Panc1 (cell line): ENCODE measurements at regions not wholly inside any gene's neighbourhood (a gene's known extent, or its start where the extent isn't known, plus 50 kb on each side); places are given as distances from the start of the nearest gene placed in this dataset.

Source experiments
- ATAC-seq: fragments of 200-7000 bp; cut with Tn5 transposase; 2 replicates; pipeline ENCODE4 v1.9.1; 2020; ENCODE audit warnings: mild to moderate bottlenecking, moderate library complexity
- BruUV-seq: library from RNA; stranded (reverse); fragments of 400-500 nt; replicated peaks from 2 replicates; lab custom pipeline; 2021; lab: Mats Ljungman, UMichigan
- CTCF ChIA-PET: fragments of 300-600 bp; sonication (Branson Sonifier 250); formaldehyde crosslinking; loops from one replicate; lab custom pipeline; 2022; ENCODE audit warnings: antibody characterized with exemption; lab: Charles Lee
- POLR2A ChIA-PET: fragments of 300-600 bp; sonication (Branson Sonifier 250); formaldehyde crosslinking; loops from one replicate; lab custom pipeline; 2022; ENCODE audit warnings: antibody characterized with exemption; lab: Charles Lee
- DNase-seq: peaks from one replicate; pipeline ENCODE4 v3.0.0-alpha.2; 2010; ENCODE audit warnings: low read depth, low spot score
- H3K27ac ChIP-seq: 2 replicates; pipeline ENCODE4 v1.5.1; 2011; ENCODE audit warnings: mild to moderate bottlenecking, low read length, inconsistent platforms
- H3K27me3 ChIP-seq: fragments of 200-500 bp; sonication (Bioruptor generic); 2 replicates; pipeline ENCODE4 v1.6.0; 2014; ENCODE audit warnings: low read length, inconsistent platforms; ENCODE audit not compliant: control insufficient read depth, insufficient read depth
- H3K36me3 ChIP-seq: fragments of 200-500 bp; sonication (Bioruptor generic); 2 replicates; pipeline ENCODE4 v1.5.1; 2014; ENCODE audit warnings: inconsistent platforms, mild to moderate bottlenecking, low read length, moderate library complexity; ENCODE audit not compliant: control insufficient read depth, insufficient read depth
- H3K4me1 ChIP-seq: 2 replicates; pipeline ENCODE4 v1.5.1; 2011; ENCODE audit warnings: inconsistent platforms, mild to moderate bottlenecking, low read length, moderate library complexity; ENCODE audit not compliant: control insufficient read depth, insufficient read depth
- H3K4me3 ChIP-seq, 2 experiments: 2 replicates each; pipeline ENCODE4 v1.5.1; 2011 to 2012; ENCODE audit warnings: low read depth in 2 of 2, low read length in 2 of 2, mild to moderate bottlenecking in 2 of 2, inconsistent platforms in 1 of 2, moderate library complexity in 1 of 2
- H3K9me3 ChIP-seq: fragments of 200-500 bp; sonication (Bioruptor generic); 2 replicates; pipeline ENCODE4 v1.5.1; 2014; ENCODE audit warnings: low read depth, mild to moderate bottlenecking, inconsistent platforms, low read length, moderate library complexity; ENCODE audit not compliant: control insufficient read depth, insufficient read depth
- POLR2AphosphoS5 ChIP-seq: IDR thresholded peaks from 2 replicates; pipeline ENCODE4 v1.6.1; 2012; ENCODE audit warnings: mild to moderate bottlenecking, low read depth, low read length, moderate library complexity
- SIN3A ChIP-seq: IDR thresholded peaks from 2 replicates; pipeline ENCODE4 v1.6.1; 2012; ENCODE audit warnings: low read depth, mild to moderate bottlenecking, low read length, moderate library complexity, borderline replicate concordance; ENCODE audit not compliant: insufficient read depth
- TCF7L2 ChIP-seq: IDR thresholded peaks from 2 replicates; pipeline ENCODE4 v1.6.1; 2011; ENCODE audit warnings: mild to moderate bottlenecking, low read depth, low read length, inconsistent platforms
- in situ Hi-C: cut with HindIII; loops from 2 replicates; pipeline ENCODE4 v1.10.0; 2016; ENCODE audit warnings: low sequenced_read_pairs, low pct_unique_long_range_greater_than_20kb
- intact Hi-C: fragments of 100-400 bp; cut with micrococcal nuclease; formaldehyde crosslinking; loops from one replicate; pipeline ENCODE4 v1.10.0; 2022; ENCODE audit not compliant: unreplicated experiment
- TF ChIP-seq, protein P1 (sequence below), 2 experiments: IDR thresholded peaks; 2 replicates each; pipeline ENCODE4 v1.6.1; 2011 to 2012; ENCODE audit warnings: low read depth in 2 of 2, control low read depth in 1 of 2, low read length in 1 of 2, mild to moderate bottlenecking in 1 of 2, moderate library complexity in 1 of 2; ENCODE audit not compliant: insufficient read depth in 1 of 2
- TF ChIP-seq, protein P2 (sequence below): fragments of 450-650 bp; IDR thresholded peaks from 2 replicates; pipeline ENCODE4 v1.5.1; 2017; ENCODE audit warnings: mild to moderate bottlenecking

DNA sequence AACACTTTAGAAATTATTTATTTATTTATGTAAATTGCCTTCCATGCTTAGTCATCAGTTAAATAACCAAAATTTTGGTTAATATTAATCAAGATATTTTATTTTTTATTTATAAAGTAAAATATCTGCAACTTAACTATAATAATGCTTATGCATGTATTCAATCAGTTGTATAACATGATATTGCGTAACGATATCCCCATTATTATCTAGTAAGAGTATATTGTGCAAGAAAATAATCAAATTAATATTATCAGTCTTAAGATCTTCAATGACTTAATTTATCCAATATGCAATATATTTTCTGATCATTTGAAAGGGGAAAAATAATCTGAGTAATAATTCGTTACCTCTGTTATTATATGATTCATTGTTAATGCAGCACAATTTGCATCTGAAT is 596.7 kb downstream of the GABRG1 start:
- DNase-seq (no peak), ATAC-seq (no peak)
- no TSS peak for BruUV-seq
- H3K36me3 ChIP-seq, result no peaks in the 10 kb centered on the region; the same call in 1 of the 2 replicates
- no peak overlapping the region for H3K4me3 ChIP-seq
- in situ Hi-C loops, result no loop called here
- no peaks in the 10 kb centered on the region for H3K9me3 ChIP-seq
- intact Hi-C loops, result no loop called here
- H3K27ac ChIP-seq, result no peak overlapping the region
- H3K4me1 ChIP-seq, result no peaks in the 10 kb centered on the region
- no peaks in the 10 kb centered on the region for H3K27me3 ChIP-seq
- CTCF ChIA-PET, result no interaction called here
- POLR2A ChIA-PET, result no interaction called here
- TF ChIP-seq, protein P1, sequence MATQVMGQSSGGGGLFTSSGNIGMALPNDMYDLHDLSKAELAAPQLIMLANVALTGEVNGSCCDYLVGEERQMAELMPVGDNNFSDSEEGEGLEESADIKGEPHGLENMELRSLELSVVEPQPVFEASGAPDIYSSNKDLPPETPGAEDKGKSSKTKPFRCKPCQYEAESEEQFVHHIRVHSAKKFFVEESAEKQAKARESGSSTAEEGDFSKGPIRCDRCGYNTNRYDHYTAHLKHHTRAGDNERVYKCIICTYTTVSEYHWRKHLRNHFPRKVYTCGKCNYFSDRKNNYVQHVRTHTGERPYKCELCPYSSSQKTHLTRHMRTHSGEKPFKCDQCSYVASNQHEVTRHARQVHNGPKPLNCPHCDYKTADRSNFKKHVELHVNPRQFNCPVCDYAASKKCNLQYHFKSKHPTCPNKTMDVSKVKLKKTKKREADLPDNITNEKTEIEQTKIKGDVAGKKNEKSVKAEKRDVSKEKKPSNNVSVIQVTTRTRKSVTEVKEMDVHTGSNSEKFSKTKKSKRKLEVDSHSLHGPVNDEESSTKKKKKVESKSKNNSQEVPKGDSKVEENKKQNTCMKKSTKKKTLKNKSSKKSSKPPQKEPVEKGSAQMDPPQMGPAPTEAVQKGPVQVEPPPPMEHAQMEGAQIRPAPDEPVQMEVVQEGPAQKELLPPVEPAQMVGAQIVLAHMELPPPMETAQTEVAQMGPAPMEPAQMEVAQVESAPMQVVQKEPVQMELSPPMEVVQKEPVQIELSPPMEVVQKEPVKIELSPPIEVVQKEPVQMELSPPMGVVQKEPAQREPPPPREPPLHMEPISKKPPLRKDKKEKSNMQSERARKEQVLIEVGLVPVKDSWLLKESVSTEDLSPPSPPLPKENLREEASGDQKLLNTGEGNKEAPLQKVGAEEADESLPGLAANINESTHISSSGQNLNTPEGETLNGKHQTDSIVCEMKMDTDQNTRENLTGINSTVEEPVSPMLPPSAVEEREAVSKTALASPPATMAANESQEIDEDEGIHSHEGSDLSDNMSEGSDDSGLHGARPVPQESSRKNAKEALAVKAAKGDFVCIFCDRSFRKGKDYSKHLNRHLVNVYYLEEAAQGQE (IDR thresholded peaks at IDR 0.05; ENCODE audit: insufficient read depth in 1 of 2, low read depth in 2 of 2, low read length in 1 of 2), result no peak
- TF ChIP-seq TCF7L2 (no peak), SIN3A (no peak), POLR2AphosphoS5 (no peak)
- TF ChIP-seq, protein P2, sequence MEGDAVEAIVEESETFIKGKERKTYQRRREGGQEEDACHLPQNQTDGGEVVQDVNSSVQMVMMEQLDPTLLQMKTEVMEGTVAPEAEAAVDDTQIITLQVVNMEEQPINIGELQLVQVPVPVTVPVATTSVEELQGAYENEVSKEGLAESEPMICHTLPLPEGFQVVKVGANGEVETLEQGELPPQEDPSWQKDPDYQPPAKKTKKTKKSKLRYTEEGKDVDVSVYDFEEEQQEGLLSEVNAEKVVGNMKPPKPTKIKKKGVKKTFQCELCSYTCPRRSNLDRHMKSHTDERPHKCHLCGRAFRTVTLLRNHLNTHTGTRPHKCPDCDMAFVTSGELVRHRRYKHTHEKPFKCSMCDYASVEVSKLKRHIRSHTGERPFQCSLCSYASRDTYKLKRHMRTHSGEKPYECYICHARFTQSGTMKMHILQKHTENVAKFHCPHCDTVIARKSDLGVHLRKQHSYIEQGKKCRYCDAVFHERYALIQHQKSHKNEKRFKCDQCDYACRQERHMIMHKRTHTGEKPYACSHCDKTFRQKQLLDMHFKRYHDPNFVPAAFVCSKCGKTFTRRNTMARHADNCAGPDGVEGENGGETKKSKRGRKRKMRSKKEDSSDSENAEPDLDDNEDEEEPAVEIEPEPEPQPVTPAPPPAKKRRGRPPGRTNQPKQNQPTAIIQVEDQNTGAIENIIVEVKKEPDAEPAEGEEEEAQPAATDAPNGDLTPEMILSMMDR, result no peak

DNA sequence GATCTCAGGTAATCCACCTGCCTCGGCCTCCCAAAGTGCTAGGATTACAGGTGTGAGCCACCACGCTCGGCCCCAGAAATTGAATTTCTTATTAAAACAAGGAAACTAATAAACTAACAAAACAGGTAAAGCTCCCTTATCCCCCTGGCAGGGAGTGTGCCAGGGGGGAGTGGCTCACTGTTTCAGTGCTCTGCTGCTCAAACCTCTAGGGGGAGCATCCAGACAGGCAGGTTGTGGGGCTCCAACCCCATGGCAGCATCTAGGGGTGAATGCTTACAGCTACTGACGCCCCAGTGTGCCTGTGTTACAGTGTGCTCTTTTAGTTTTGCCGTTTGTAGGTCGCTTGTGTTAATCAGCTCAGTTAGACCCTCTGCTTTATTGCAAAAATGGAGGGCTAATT is 605.0 kb downstream of the GABRG1 start:
- CTCF ChIA-PET, result no interaction called here
- no TSS peak for BruUV-seq
- Histone ChIP-seq H3K36me3 (no peaks in the 10 kb centered on the region), H3K9me3 (no peaks in the 10 kb centered on the region), H3K4me1 (no peaks in the 10 kb centered on the region), H3K27me3 (no peaks in the 10 kb centered on the region), H3K4me3 (no peak overlapping the region), H3K27ac (no peak overlapping the region)
- TF ChIP-seq TCF7L2, result no peak
- ATAC-seq (no peak), DNase-seq (no peak)
- POLR2A ChIA-PET, result no interaction called here
- intact Hi-C loops (no loop called here), in situ Hi-C loops (no loop called here)

DNA sequence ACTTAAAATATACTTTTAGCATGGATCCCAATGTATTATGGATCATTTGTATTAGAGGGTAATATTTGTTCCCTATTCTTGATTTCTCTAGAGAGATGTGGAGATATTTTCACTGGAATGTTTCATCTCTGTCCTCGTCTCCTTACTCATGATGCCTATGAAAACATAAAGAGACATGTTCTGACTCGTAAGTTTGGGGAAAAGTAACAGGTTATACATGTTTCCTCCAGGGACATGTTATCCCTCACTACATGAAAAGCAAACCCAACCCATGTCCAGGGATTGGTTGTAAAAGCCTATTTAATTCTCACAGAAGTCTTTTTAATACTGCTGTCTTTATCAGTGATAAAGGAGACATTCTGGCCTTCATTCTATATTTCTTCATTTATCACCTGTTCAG is 621.4 kb downstream of the GABRG1 start:
- in situ Hi-C loops (no loop called here), intact Hi-C loops (no loop called here)
- no peaks in the 10 kb centered on the region for H3K9me3 ChIP-seq
- no peaks in the 10 kb centered on the region for H3K36me3 ChIP-seq
- TF ChIP-seq, protein P2, result no peak
- TF ChIP-seq POLR2AphosphoS5, result no peak
- no peak overlapping the region for H3K27ac ChIP-seq
- POLR2A ChIA-PET, result no interaction called here
- H3K4me3 ChIP-seq, result no peak overlapping the region
- DNase-seq (no peak), ATAC-seq (no peak)
- H3K4me1 ChIP-seq, result no peaks in the 10 kb centered on the region
- no peaks in the 10 kb centered on the region for H3K27me3 ChIP-seq
- no TSS peak for BruUV-seq
- CTCF ChIA-PET, result no interaction called here
